Neural cell (in vitro differentiated cells): ENCODE measurements at regions not wholly inside any gene's neighbourhood (a gene's known extent, or its start where the extent isn't known, plus 50 kb on each side); places are given as distances from the start of the nearest gene placed in this dataset.

Source experiments
- H2AFZ ChIP-seq: fragments of 200-600, 300-800 bp; sonication (generic), shearing (Covaris generic); 2 replicates; pipeline ENCODE4 v1.6.0; 2014; ENCODE audit warnings: low read depth, mild to moderate bottlenecking, antibody characterized with exemption, low read length, moderate library complexity
- H3F3A ChIP-seq: fragments of 200-600 bp; shearing (Covaris generic); 2 replicates; pipeline ENCODE4 v1.6.1; 2016; ENCODE audit warnings: mild to moderate bottlenecking, moderate library complexity, mixed read lengths, antibody characterized with exemption, low read length; ENCODE audit not compliant: insufficient read depth, poor library complexity, severe bottlenecking
- H3K27ac ChIP-seq: fragments of 200-600, 300-800 bp; sonication (generic), shearing (Covaris generic); 2 replicates; pipeline ENCODE4 v1.5.1; 2014; ENCODE audit warnings: mild to moderate bottlenecking, low read length, moderate library complexity
- H3K27me3 ChIP-seq: fragments of 300-800, 200-600 bp; sonication (generic), shearing (Covaris generic); 2 replicates; pipeline ENCODE4 v1.6.0; 2014; ENCODE audit warnings: mild to moderate bottlenecking, low read depth, low read length, moderate library complexity; ENCODE audit not compliant: insufficient read depth
- H3K36me3 ChIP-seq: fragments of 300-800, 200-600 bp; sonication (generic), shearing (Covaris generic); 2 replicates; pipeline ENCODE4 v1.5.1; 2014; ENCODE audit warnings: mild to moderate bottlenecking, antibody characterized with exemption, low read length, moderate library complexity; ENCODE audit not compliant: insufficient read depth
- H3K4me2 ChIP-seq: fragments of 300-800, 200-600 bp; sonication (generic), shearing (Covaris generic); 2 replicates; pipeline ENCODE4 v1.6.0; 2014; ENCODE audit warnings: mild to moderate bottlenecking, low read length
- H3K4me3 ChIP-seq: fragments of 300-800, 200-600 bp; sonication (generic), shearing (Covaris generic); 2 replicates; pipeline ENCODE4 v1.5.1; 2014; ENCODE audit warnings: mild to moderate bottlenecking, low read length, moderate library complexity
- H3K79me2 ChIP-seq: fragments of 200-600 bp; shearing (Covaris generic); replicated peaks from 2 replicates; pipeline ENCODE4 v1.6.0; 2014; ENCODE audit warnings: mild to moderate bottlenecking, low read length, moderate library complexity; ENCODE audit not compliant: insufficient read depth
- H3K9ac ChIP-seq: fragments of 300-800, 200-600 bp; sonication (generic), shearing (Covaris generic); 2 replicates; pipeline ENCODE4 v1.6.1; 2016; ENCODE audit warnings: mild to moderate bottlenecking, low read length, mixed read lengths
- H3K9me2 ChIP-seq: fragments of 200-600 bp; shearing (Covaris generic); 2 replicates; pipeline ENCODE4 v1.6.1; 2016; ENCODE audit warnings: mild to moderate bottlenecking, low read length, mixed read lengths; ENCODE audit not compliant: insufficient read depth
- H3K9me3 ChIP-seq: fragments of 200-600, 300-800 bp; sonication (generic), shearing (Covaris generic); 2 replicates; pipeline ENCODE4 v1.6.1; 2016; ENCODE audit warnings: mild to moderate bottlenecking, mixed run types, low read length, moderate library complexity, mixed read lengths
- H4K20me1 ChIP-seq: fragments of 200-600 bp; shearing (Covaris generic); 2 replicates; pipeline ENCODE4 v1.6.1; 2016; ENCODE audit warnings: mild to moderate bottlenecking, mixed run types; ENCODE audit not compliant: insufficient read depth
- CTCF ChIP-seq: fragments of 450-650 bp; IDR thresholded peaks from 2 replicates; pipeline ENCODE4 v1.5.1; 2014; ENCODE audit warnings: antibody characterized with exemption, mild to moderate bottlenecking, moderate library complexity; ENCODE audit not compliant: poor library complexity, severe bottlenecking
- EP300 ChIP-seq: fragments of 450-650 bp; conservative IDR thresholded peaks from 2 replicates; pipeline ENCODE4 v1.6.1; 2014; ENCODE audit warnings: antibody characterized with exemption, mild to moderate bottlenecking, moderate library complexity; ENCODE audit not compliant: poor library complexity, severe bottlenecking
- EZH2 ChIP-seq: fragments of 200-600, 300-800 bp; shearing (Covaris generic), sonication (generic); IDR thresholded peaks from 2 replicates; pipeline ENCODE4 v1.6.1; 2014; ENCODE audit warnings: antibody characterized with exemption, low read length, borderline replicate concordance, mild to moderate bottlenecking; ENCODE audit not compliant: insufficient read depth, poor library complexity, severe bottlenecking
- MXI1 ChIP-seq: fragments of 450-650 bp; conservative IDR thresholded peaks from 2 replicates; pipeline ENCODE4 v1.6.1; 2014; ENCODE audit warnings: antibody characterized with exemption, mild to moderate bottlenecking; ENCODE audit not compliant: poor library complexity, severe bottlenecking
- POLR2AphosphoS5 ChIP-seq: IDR thresholded peaks from 2 replicates; pipeline ENCODE4 v1.6.1; 2012
- RAD21 ChIP-seq: fragments of 450-650 bp; conservative IDR thresholded peaks from 2 replicates; pipeline ENCODE4 v1.6.1; 2014; ENCODE audit warnings: antibody characterized with exemption, mild to moderate bottlenecking, moderate library complexity
- REST ChIP-seq: IDR thresholded peaks from 2 replicates; pipeline ENCODE4 v1.6.1; 2012; ENCODE audit warnings: borderline replicate concordance
- SMC3 ChIP-seq: fragments of 450-650 bp; conservative IDR thresholded peaks from 2 replicates; pipeline ENCODE4 v1.6.1; 2014; ENCODE audit warnings: antibody characterized with exemption, mild to moderate bottlenecking, moderate library complexity; ENCODE audit not compliant: poor library complexity
- small RNA-seq, 3 experiments: library from RNA; depleted of rRNA; stranded (forward); fragments of <200 nt; gene quantifications; one replicate each; pipeline ENCODE3, GENCODE V24; 2012

GRCh38 chr6:43837507-43837906, 67.5 kb downstream of the VEGFA start:
- H3K27ac ChIP-seq = no peak overlapping the region
- H4K20me1 ChIP-seq = no peaks in the 10 kb centered on the region
- H3K36me3 ChIP-seq = no peaks in the 10 kb centered on the region
- H3K9ac ChIP-seq = no peak overlapping the region
- no peaks in the 10 kb centered on the region for H3K79me2 ChIP-seq
- H2AFZ ChIP-seq = no peak overlapping the region
- no peaks in the 10 kb centered on the region for H3K9me3 ChIP-seq
- H3K9me2 ChIP-seq = no peaks in the 10 kb centered on the region
- no peaks in the 10 kb centered on the region for H3F3A ChIP-seq
- H3K4me3 ChIP-seq = no peak overlapping the region
- TF ChIP-seq EZH2 (no peak), SMC3 (no peak)
- no peaks in the 10 kb centered on the region for H3K27me3 ChIP-seq
- H3K4me2 ChIP-seq = no peak overlapping the region

- no peak for TF ChIP-seq CTCF
- no peak for TF ChIP-seq EP300
- no peak for TF ChIP-seq POLR2AphosphoS5
- no peak for TF ChIP-seq REST
- TF ChIP-seq RAD21 = no peak
- no peak for TF ChIP-seq SMC3
- no peak for TF ChIP-seq MXI1
- Histone ChIP-seq H3K9ac (no peak overlapping the region), H3K79me2 (no peaks in the 10 kb centered on the region)
These were observed 66.7 kb downstream of the VEGFA start for GRCh38 chr6:43836507-43837240.

More at GRCh38 chr6:43836507-43837240, 66.7 kb downstream of the VEGFA start:
- H3K9me3 ChIP-seq = no peaks in the 10 kb centered on the region
- H3K27ac ChIP-seq = no peak overlapping the region
- no peak overlapping the region for H3K4me2 ChIP-seq
- H3K27me3 ChIP-seq = no peaks in the 10 kb centered on the region
- H3F3A ChIP-seq = no peaks in the 10 kb centered on the region
- H3K36me3 ChIP-seq = no peaks in the 10 kb centered on the region
- H4K20me1 ChIP-seq = no peaks in the 10 kb centered on the region
- H3K9me2 ChIP-seq = no peaks in the 10 kb centered on the region
- H3K4me3 ChIP-seq = no peak overlapping the region
- no peak overlapping the region for H2AFZ ChIP-seq

Small RNA genes in the stretch of these regions (small RNA-seq; reads per million reads assigned to genes)
- gene AL157371.1 = 0 reads per million in 3 experiments
